Limb (tissue), 2 donors: ENCODE measurements at regions not wholly inside any gene's neighbourhood (a gene's known extent, or its start where the extent isn't known, plus 50 kb on each side); places are given as distances from the start of the nearest gene placed in this dataset.
A peak's percentile ranks its signal among the peaks of the same experiment; 100 is the strongest.

Experiments
- DNase-seq, 2 donors: peaks; one replicate each; pipeline ENCODE4 v3.0.0-alpha.2; 2016; ENCODE audit errors: extremely low spot score in 2 of 2

DNA sequence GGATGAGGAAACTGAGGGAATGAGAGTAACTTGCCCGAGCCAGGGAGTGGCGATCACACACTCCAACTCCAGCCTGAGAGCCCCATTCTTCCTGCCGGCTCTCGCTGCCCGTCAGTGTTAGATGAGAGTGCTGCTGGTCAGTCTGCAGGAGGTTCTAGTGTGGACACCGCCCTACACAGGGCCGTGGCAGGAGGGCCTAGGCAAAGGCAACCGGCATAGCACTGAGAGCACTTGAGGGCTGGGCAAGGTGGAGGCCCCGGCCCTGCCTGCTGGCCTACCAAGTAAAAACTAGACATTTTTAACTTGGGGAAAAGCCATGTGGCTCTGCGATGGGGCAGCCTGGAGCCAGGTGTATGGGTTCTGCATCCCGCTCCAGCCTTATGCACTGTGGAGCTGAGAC is 354.8 kb downstream of the SEC14L1 start:
- DNase-seq = no peak

DNA sequence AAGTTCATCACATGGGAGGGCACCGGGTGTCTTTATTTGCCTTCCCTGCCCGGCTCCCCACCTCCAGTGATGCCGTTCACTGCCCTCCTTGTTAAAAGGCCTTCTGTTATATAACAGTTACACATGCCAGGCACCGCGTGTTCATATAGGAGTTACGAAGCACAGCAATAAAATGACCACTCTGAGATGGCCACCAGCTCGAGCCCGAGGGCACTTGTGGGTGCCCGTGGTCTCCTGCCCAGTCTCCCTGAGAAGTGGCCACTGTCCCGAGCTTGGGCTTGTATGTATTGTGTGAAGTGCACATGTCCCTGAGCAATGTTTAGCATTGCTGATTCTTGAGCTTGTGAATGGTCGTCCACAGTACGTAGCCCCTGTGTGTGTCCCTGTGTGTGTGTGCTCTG is 355.6 kb downstream of the SEC14L1 start:
- DNase-seq = no peak

DNA sequence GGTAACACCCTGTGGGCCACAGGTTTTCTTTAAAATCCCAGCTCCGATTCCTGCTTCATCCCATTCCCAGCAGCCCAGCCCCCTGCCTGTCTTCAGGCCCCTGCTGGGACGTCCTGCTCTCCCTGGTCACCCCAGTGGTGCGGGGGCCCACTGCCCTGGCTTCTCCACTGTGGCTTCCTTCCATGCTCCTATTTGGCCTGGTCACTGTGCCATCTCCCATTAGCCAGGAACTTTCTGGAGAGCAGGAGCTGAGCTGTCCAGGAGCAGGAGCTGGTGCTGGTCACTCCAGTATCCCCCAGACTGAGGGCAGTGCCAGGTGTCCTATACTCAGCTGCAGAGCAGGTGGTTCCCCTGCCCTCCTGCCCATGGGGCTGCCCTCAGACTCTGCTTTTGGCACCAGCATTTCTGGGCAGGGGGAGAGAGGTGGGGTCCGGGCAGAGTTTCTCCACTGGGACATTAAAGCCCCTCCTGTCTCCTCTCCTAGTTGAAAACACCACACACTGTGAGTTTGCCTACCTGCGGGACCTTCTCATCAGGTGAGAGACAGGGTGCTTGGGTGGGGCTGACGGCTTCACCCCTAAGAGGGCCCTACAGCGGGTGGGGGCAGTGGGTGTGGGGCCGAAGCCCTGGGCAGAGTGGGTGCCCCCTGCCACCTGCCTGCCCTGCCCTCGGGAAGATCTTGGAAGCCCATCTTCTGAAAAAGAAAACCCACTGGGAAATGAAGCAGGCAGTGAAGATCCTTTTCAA is 356.2 kb downstream of the SEC14L1 start:
- peak in 1 of 2 donors; percentile 34 for DNase-seq

DNA sequence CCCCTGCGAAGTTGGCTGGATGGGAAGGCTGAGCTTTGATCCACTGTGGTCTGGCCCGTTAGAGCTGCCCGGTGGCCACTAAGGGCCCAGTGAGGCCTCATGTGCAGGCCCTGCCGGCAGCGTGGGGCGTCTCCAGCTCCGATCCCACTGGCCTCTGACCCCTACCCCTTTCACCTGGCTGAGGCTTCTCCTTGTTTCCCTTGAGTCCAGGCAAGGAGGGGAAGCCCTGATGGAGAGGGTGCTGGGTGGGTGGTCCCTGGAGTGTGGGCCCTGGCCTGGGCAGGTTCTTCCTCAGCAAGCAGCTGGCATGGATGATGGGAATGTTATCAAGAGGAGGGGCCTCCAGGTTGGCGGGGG is 356.8 kb downstream of the SEC14L1 start:
- peak in 1 of 2 donors; percentile 35 for DNase-seq

DNA sequence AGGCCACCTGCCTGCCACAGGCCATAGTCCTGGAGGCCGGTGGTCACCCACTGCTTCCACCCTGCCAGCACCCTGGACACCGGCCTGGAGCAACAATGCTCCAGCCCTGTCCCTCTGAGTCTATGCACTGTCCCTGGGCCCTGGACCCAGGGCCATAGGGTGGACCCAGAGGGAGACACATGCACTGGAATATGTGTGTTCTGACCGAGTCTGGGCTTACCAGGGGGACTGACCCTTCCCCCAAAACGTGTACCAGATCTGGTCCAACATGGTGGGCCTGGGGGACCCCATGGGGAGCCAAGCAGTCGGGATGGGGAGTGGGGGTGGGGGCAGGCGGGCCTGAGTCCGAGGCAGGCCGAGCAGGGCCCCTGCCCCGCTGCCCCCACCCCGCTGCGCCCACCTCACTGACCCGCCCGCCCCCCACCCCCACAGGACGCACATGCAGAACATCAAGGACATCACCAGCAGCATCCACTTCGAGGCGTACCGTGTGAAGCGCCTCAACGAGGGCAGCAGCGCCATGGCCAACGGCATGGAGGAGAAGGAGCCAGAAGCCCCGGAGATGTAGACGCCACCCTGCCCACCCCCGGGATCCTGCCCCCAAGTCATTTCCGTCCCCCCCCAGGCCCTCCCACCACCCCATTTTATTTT is 357.4 kb downstream of the SEC14L1 start:
- DNase-seq = no peak

DNA sequence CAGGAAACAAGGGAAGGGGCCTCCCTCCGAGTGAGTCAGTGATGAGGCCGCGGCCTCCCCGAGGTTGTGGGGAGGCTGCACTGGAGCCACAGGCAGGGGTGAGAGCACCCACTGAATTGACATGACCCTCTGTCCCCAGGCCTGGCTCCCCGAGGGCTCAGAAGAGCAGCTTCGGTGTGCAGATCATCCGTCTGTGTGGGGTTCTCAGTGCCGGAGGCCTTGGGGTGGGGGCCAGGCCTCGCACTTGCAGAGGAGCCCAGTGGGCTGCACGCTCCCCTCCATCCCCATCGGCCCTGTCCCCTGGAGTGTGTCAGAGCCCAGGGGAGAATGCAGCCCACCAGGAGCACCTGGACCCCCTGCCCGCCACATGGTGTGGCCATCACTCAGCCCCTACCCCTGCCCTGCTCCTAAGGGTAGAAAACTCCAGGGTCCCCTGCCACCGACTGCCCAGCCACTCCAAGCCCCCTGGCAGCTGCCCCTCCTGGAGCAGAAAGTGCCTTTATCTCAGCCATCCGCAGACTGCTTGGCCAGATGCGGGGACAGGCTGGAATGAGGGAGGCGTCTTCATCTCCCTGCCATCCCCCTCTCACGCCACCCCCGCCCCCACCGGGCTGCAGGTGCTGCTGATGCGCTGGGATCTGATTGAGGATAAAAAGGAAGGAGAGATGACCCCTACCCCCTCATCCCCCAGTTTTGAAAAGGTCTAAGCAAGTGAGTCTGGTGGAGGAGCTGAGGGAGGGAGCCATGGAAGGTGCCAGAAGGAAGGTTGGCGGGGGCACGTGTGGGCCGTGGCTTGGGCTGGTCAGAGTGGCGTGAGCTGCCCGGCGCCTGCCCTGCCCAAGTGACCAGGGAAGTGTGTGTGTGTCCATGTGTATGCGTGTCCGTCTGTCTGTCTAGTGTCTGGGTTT is 358.3 kb downstream of the SEC14L1 start:
- DNase-seq = peak in 1 of 2 donors; percentile 35

DNA sequence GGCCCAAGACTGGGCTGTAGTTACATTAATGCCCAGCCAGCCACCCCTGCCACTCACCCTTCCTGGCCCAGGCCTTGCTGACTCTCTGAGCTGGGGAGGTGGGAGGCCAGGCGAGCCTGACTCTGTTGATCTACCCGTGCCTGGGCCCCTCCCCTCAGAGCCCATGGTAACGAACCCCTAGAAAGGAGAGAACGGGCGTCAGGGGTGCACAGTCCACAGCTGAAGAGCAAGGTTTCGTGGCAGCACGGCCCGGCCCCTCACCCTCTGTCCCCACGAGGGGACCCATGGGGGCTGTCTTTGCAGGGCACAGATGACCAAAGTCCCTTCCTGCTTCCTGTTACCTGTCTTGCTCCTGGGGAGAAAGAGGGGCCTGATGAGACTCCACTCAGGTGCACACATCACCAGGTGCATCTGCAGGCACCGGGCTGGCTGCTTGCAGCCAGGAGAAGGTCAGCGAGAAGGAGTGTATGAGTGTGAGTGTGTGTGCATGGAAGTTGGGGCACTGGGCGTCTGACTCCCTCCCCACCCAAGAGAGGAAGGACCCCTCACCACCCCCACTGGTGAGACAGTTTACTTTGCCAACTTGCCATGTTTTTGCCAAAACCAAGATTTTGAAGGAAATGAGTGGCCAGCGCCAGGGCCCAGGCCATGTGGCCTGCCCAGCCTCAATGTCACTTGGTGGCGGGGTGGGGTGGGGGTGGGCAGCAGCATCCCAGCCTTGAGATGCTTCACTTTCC is 359.1 kb downstream of the SEC14L1 start:
- DNase-seq = no peak

DNA sequence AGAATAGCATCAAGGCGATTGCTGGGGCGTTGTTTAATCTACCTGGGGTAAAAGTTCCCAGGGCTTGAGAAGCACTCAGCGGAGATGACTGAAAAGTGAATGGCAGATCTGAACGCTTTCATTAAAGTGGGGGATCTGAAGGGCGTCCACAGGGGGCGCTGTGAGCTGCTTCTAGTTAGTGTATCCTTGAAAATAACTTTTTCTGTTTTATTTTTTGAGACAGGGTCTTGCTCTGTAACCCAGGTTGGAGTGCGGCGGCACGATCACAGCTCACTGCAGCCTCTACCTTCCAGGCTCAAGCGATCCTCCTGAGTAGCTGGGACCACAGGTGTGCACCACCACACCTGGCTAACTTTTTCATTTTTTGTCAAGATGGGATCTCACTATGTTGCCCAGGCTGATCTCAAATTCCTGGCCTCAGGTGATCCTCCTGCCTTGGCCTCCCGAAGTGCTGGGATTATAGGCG is 360.4 kb downstream of the SEC14L1 start:
- DNase-seq = no peak

DNA sequence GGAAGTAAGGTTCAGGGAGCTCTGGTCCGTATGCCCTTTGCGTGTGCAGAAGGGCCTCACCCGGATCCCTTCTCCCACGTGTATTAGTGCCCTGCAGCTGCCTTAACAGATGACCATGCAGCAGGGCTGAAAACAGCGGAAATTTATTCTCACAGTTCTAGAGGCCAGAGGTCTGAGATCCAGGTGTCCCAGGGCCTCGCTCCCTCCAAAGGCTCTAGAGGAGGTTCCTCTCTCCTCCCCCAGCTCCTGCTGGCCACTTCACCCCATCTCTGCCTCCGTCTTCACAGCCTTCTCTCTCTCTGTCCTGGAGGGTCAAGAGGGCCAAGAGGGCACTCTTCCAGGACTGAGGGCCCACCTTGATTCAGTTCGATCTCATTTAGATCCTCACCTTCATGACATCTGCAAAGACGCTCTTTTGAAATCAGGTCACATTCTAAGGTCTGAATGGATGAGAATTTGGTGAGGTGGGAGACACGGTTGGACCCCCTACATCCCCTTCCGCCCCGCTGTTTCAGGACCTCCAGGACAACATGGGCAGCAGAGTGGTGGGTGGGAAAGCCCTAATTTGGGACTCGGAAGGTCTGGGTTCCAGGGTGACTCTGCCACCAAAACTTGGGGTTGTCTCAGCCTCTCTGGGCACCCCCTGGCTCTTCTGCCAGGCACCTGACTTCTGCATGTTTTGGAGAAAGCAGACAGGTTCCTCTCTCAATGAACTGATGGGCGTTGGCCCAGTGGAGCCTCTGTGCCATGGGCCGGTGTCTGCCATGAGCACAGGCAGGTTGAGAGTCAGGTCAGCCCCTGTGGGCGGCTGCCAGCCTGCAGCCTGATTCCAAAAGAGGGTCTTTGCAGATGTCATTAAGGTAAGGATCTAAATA is 361.2 kb downstream of the SEC14L1 start:
- DNase-seq = no peak

DNA sequence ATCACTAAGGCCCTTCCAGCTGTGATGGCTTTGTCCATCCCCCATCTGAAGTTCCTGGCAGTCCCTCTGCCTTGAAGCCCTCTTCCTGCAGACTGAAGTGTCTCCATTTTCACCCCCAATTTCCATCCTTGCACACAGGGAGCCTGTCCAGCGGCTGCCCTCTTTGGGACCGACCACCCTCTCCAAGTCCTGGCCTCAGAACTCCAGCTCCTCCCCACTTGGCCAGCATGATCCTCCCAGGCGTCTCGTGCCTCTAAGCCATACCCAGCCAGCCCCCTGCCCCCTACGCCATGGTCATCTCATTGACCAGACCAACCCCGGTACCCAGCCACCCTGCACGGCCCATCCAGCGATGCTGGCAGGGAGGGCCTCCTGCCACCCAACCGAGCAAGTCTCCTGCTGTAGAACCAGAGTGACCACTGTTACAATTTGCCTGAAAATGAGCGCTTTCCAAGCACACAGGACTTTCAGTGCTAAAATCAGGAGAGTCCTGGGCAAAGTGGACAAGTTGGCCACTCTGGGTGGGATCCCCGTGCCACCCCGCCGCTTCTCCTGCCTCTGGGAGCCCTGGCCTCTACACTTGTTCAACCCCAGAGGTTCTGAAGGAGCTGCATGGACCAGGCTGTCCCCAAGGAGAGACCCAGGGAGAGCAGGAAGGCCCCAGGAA is 362.0 kb downstream of the SEC14L1 start:
- DNase-seq = no peak

DNA sequence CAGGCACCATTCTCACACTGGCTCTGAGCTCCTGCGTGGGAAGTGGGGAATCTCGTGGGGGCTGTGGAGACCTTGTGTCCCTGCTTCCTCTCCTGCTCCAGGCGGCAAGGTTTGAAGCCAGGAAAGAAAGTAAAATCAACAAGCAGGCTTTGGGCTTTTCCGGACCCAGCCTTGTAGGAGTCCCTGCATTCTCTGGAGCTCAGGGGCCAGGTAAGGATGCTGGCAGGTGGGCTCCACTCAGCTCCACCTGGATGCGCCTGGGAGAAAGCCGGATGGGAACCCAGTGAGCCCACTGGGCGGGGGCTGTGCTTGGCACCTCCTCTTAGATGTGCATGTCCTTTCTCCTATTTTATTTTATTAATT is 362.5 kb downstream of the SEC14L1 start:
- no peak for DNase-seq

DNA sequence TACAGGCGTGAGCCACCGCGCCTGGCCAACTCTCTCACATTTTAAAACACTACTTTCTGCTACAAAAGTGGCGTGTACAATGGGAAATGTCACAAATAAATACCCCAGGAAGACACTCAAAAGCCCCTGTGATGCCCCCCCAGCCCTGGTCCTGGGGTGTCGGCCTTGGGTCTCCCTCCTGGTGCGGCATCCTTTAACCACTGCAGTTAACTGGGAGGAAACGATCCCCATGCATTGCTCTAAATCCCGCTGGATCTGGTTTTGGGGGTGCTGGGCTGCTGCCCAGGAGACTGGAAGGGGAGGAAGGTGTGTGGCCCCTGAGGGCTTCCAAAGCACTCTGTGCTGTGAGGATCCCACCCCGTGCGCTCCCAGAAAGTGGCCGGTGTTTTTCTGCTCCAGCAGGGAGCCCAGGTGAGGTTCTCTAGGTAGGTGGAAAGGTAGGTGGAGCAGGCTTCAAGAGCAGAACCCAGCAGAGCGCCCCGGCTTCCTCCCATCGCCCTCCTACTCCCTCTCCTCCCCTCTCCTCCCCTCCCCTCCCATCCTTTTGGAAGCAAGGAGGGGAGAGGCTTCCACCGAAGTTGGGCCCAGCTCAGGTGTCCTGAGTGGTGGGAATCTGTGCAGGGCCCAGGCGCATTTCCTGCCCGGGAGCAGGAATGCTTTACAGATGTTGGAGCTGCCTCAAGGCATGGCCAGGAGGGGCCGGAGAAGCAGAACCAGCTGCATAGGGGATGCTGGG is 363.3 kb downstream of the SEC14L1 start:
- DNase-seq = no peak

DNA sequence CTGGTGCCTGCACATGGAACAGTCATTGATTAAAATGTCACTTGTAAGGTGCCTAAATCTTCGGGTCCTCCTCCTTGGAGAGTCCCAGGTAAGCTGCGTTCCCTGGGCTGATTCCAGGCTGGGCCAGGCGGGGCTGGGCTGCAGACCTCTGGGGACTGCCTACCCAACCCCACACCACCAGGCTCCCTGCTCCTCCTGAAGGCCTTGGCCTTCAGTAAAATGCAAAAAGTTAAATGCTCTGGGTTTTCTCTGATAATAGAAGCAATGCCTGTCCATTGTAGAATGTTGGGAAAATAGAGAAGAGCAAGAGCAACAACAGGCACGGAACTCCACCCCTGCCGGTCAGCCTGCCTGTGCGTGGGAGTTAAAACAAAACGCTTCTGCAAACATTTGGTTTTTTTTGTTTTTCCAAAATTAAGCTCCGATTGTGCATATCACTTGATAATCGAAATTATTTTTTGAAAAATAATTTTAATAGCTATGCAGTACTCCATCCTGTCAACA is 363.9 kb downstream of the SEC14L1 start:
- DNase-seq = no peak

DNA sequence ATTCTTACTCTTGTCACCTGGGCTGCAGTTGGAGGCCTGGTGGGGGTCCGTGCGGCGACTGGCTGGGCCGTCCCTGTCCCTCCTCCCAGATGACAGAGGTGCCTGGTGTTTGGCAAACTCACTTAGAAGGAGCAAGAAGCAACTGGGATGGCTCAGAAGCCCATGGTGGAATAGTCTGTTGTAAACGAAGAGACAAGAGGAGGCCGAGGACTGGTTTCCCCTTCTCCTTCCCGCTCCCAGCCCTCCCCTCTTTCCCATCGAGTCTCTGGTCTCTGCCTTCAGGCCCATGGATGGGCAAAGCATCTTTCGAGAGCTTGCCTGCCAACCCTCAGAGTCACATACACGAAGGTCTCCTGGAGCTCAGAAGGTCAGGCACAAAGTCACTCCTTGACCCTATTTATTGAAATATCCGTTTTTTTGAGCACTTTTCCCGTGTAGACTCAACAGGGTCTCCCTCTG is 364.4 kb downstream of the SEC14L1 start:
- no peak for DNase-seq

DNA sequence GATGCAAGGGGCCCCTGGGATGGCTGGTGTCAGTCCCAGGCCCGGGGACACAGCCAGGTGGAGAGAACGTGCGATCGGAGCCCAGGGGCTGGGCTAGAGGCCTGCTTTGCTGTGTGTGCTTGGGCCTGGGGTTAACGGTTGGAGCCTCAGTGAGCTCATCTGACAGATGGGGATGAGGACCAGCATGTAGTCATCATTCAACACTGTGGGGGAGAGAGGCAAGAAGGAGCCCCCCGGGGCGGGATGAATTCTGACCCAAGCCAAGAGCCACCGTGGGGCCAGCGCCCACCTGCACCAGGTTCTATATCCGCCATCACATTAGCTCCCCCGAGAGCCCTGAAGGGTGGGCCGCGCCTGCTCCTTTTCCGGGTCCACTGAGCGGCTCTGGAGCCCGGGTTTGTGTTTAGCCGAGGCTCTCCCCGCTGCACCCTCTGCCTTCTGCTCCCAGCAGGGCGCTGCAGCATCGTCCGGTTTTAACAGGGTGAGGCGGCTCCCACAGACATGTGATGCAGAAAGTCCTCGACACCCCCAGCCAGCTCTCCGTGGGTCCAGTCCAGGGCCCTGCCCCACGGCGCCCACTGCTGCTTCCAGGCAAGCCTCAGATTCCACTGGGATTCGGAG is 365.7 kb downstream of the SEC14L1 start:
- DNase-seq = no peak

DNA sequence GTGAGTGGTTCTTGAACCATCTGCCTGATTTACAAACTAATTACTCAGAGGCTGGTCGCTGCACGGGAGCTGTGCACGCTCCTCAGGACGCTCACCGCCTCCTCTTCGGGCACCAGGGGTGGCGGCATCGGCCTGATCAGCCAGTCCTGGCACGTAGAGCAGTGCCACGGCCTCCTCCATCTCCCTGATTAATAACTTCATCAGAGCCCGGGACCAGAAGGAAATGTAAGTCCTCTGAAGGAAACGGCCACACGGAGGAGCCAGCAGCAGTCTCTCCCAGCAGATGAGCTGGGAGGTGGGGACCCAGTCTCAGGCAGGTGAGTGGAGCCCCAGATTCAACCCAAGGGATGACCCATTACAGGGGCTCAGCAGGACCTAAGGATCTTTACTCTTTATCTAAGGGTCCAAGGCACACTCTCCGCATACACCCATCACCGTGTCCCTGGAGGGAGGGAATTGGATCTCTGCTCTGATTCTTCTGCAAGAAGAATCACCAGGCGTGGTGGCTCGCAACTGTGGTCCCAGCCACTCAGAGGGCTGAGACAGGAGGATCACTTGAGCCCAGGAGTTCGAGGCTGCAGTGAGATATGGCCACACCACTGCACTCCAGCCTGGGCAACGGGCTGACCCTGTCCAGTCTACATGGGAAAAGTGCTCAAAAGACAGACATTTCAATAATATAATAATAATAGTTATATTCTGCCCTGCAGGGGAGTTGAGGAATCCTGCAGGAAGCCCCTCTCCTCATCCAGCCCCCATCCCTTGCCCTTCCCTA is 366.5 kb downstream of the SEC14L1 start:
- no peak for DNase-seq

DNA sequence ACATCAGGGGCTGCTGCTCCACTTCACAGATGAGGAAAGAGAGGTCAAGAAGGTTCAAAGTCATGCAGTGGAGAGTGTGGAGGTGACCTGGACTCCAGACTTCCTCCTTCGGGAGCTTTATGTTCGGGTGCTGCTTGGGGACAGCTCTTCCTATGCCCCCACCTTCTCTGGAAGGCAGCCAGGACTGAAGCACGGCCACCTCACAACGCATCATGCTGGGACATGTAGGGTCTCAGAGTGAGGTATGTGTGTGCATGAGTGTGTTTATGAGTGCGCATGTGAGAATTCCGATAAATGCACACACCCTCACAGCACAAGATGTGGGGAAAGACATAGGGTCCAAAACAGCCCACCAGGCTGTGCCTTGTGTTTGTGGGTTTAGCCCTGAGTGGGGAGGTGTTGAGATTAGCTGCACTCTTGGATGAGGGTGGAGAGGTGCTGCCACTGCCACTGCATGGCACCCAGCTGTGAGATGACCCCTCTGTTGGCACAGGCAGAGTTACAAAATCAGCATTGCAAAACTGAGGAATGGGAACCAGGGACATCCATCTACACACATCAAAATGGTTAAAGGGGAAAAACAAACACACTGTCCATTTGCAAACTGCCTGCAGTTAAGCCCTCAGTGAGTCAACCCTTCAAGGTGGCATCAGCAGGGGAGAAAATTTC is 367.4 kb downstream of the SEC14L1 start:
- peak in 1 of 2 donors; percentile 29 for DNase-seq
